ENCODE measurements at regions not wholly inside any gene's neighbourhood (a gene's known extent, or its start where the extent isn't known, plus 50 kb on each side); places are given as distances from the start of the nearest gene placed in this dataset.

- CTCF ChIA-PET, result no interaction called here
- no peak for DNase-seq (ENCODE audit: low read depth)
- POLR2A ChIA-PET, result no interaction called here
- Histone ChIP-seq H3K36me3 (ENCODE audit: control insufficient read depth, insufficient read depth, low read length) (no peaks in the 10 kb centered on the region), H3K27me3 (ENCODE audit: control insufficient read depth, insufficient read depth, low read length) (no peaks in the 10 kb centered on the region), H3K4me3 (ENCODE audit: low read depth, low read length) (no peak overlapping the region)
- TF ChIP-seq, protein P1, sequence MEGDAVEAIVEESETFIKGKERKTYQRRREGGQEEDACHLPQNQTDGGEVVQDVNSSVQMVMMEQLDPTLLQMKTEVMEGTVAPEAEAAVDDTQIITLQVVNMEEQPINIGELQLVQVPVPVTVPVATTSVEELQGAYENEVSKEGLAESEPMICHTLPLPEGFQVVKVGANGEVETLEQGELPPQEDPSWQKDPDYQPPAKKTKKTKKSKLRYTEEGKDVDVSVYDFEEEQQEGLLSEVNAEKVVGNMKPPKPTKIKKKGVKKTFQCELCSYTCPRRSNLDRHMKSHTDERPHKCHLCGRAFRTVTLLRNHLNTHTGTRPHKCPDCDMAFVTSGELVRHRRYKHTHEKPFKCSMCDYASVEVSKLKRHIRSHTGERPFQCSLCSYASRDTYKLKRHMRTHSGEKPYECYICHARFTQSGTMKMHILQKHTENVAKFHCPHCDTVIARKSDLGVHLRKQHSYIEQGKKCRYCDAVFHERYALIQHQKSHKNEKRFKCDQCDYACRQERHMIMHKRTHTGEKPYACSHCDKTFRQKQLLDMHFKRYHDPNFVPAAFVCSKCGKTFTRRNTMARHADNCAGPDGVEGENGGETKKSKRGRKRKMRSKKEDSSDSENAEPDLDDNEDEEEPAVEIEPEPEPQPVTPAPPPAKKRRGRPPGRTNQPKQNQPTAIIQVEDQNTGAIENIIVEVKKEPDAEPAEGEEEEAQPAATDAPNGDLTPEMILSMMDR (IDR thresholded peaks at IDR 0.05; ENCODE audit: insufficient read depth, low read depth, low read length), result no peak
Observed at GRCh38 chr16:7938175-7938574, 605.5 kb downstream of the RBFOX1 start.

DNA sequence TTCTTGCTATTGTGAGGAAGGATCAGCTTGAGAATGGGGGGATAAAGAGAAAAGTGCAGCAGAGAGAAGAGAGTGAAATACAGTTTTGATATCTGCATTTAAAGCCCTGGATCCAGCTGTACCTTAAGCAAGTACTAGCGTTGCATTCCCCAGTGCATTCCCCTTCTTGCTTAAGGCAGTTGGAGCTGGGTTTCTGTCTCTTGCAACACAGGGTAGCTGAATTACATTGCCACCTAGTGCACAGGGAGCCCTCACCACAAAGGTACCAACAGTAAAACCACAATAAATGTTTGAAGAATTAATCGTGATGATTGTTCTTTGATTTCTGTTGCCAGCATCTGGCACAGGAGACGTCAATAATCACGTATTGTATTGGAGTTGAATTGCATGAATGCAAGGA, 588.7 kb downstream of the RBFOX1 start:
- CTCF ChIA-PET, result no interaction called here
- TF ChIP-seq, protein P1 (IDR thresholded peaks at IDR 0.05; ENCODE audit: insufficient read depth, low read depth, low read length), result no peak
- no peak overlapping the region for H3K4me3 ChIP-seq (ENCODE audit: low read depth, low read length)
- POLR2A ChIA-PET, result no interaction called here
- no peak for DNase-seq (ENCODE audit: low read depth)
- H3K27me3 ChIP-seq (ENCODE audit: control insufficient read depth, insufficient read depth, low read length), result no peaks in the 10 kb centered on the region
- H3K36me3 ChIP-seq (ENCODE audit: control insufficient read depth, insufficient read depth, low read length), result no peaks in the 10 kb centered on the region

GRCh38 chr16:7919782-7920181, 587.1 kb downstream of the RBFOX1 start:
- no peaks in the 10 kb centered on the region for H3K27me3 ChIP-seq (ENCODE audit: control insufficient read depth, insufficient read depth, low read length)
- ChIA-PET CTCF (interaction anchor here (0.6 kb wide), 1 partner anchor 9 kb away, joined by 6 read pairs; no protein-coding TSS in a partner anchor), POLR2A (no interaction called here)

DNA sequence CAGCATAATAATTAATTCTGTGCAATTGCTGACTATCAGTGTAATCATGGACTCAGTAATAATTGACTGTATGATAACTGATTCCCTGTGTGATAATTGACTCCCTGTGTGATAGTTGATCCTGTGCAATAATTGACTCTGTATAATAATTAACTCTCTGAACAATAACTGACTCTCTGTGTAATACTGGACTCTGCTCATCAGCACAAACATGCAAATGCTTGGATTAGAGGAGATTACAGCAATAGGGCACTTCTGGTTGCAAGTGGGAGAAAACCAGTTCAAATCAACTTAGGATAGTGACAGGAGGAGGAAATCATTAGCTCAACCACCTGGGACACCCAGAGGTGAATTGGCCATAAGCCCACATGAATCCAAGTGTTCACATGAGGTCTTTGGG, 582.1 kb downstream of the RBFOX1 start:
- no peaks in the 10 kb centered on the region for H3K27me3 ChIP-seq (ENCODE audit: control insufficient read depth, insufficient read depth, low read length)
- no peak for DNase-seq (ENCODE audit: low read depth)
- H3K36me3 ChIP-seq (ENCODE audit: control insufficient read depth, insufficient read depth, low read length), result no peaks in the 10 kb centered on the region
- ChIA-PET CTCF (no interaction called here), POLR2A (no interaction called here)
- TF ChIP-seq, protein P1 (IDR thresholded peaks at IDR 0.05; ENCODE audit: insufficient read depth, low read depth, low read length), result no peak
- H3K4me3 ChIP-seq (ENCODE audit: low read depth, low read length), result no peak overlapping the region

More at GRCh38 chr16:7919782-7920181, 587.1 kb downstream of the RBFOX1 start:
- TF ChIP-seq, protein P1 (IDR thresholded peaks at IDR 0.05; ENCODE audit: insufficient read depth, low read depth, low read length), result no peak
- H3K36me3 ChIP-seq (ENCODE audit: control insufficient read depth, insufficient read depth, low read length), result no peaks in the 10 kb centered on the region
- DNase-seq (ENCODE audit: low read depth), result no peak
- no peak overlapping the region for H3K4me3 ChIP-seq (ENCODE audit: low read depth, low read length)

GRCh38 chr16:7912132-7912531, 579.5 kb downstream of the RBFOX1 start:
- DNase-seq (ENCODE audit: low read depth), result no peak
- CTCF ChIA-PET, result no interaction called here
- TF ChIP-seq, protein P1 (IDR thresholded peaks at IDR 0.05; ENCODE audit: insufficient read depth, low read depth, low read length), result no peak
- Histone ChIP-seq H3K36me3 (ENCODE audit: control insufficient read depth, insufficient read depth, low read length) (no peaks in the 10 kb centered on the region), H3K27me3 (ENCODE audit: control insufficient read depth, insufficient read depth, low read length) (no peaks in the 10 kb centered on the region), H3K4me3 (ENCODE audit: low read depth, low read length) (no peak overlapping the region)
- POLR2A ChIA-PET, result no interaction called here
